H1 (cell line): ENCODE measurements at regions not wholly inside any gene's neighbourhood (a gene's known extent, or its start where the extent isn't known, plus 50 kb on each side); places are given as distances from the start of the nearest gene placed in this dataset.

ENCODE experiments used
- BCL11A ChIP-seq, 2 experiments: IDR thresholded peaks; one replicate each; pipeline ENCODE4 v1.6.1; 2011; ENCODE audit warnings: low read depth in 2 of 2, low read length in 2 of 2, mild to moderate bottlenecking in 2 of 2
- CTCF ChIP-seq, 3 experiments: IDR thresholded peaks; 1 replicate in 2 of 3; 2 replicates in 1 of 3; pipeline versions ENCODE4 v1.5.1 to v1.6.1; 2011; ENCODE audit warnings: low read length in 3 of 3, mild to moderate bottlenecking in 3 of 3, inconsistent platforms in 2 of 3, low read depth in 1 of 3, moderate library complexity in 1 of 3; ENCODE audit not compliant: insufficient read depth in 1 of 3; ENCODE audit errors: control extremely low read depth in 1 of 3
- EP300 ChIP-seq, 2 experiments: IDR thresholded peaks; 1 replicate in 1 of 2; 2 replicates in 1 of 2; pipeline ENCODE4 v1.6.1; 2011 to 2012; ENCODE audit warnings: low read depth in 2 of 2, low read length in 2 of 2, mild to moderate bottlenecking in 2 of 2, borderline replicate concordance in 1 of 2, inconsistent platforms in 1 of 2, moderate library complexity in 1 of 2
- EZH2 ChIP-seq: fragments of 200-600 bp; sonication (generic); IDR thresholded peaks from 2 replicates; pipeline ENCODE4 v1.7.1; 2012; ENCODE audit warnings: low read depth, mild to moderate bottlenecking, moderate library complexity, low read length, inconsistent platforms; ENCODE audit not compliant: severe bottlenecking
- JUND ChIP-seq: IDR thresholded peaks from 2 replicates; pipeline ENCODE4 v1.6.1; 2011; ENCODE audit warnings: mild to moderate bottlenecking, improper control_type of control experiment, low read length
- RAD21 ChIP-seq, 2 experiments: IDR thresholded peaks in 1 of 2; conservative IDR thresholded peaks in 1 of 2; 2 replicates each; pipeline ENCODE4 v1.6.1; 2011; ENCODE audit warnings: low read depth in 2 of 2, low read length in 2 of 2, improper control_type of control experiment in 1 of 2, inconsistent platforms in 1 of 2, mild to moderate bottlenecking in 1 of 2, moderate library complexity in 1 of 2
- RXRA ChIP-seq: IDR thresholded peaks from 2 replicates; pipeline ENCODE4 v1.6.1; 2011; ENCODE audit warnings: low read depth, mild to moderate bottlenecking, low read length, moderate library complexity; ENCODE audit not compliant: insufficient read depth
- SP2 ChIP-seq: IDR thresholded peaks from 2 replicates; pipeline ENCODE4 v1.6.1; 2012; ENCODE audit warnings: mild to moderate bottlenecking, low read length, inconsistent platforms
- SUZ12 ChIP-seq: fragments of 200-600 bp; sonication (generic); IDR thresholded peaks from 2 replicates; pipeline ENCODE4 v1.6.1; 2012; ENCODE audit warnings: mild to moderate bottlenecking, inconsistent platforms, low read length, moderate library complexity, mixed read lengths
- TAF1 ChIP-seq: IDR thresholded peaks from 2 replicates; pipeline ENCODE4 v1.6.1; 2011; ENCODE audit warnings: mild to moderate bottlenecking, low read depth, low read length

- TF ChIP-seq EP300 (IDR thresholded peaks at IDR 0.05; ENCODE audit: borderline replicate concordance in 1 of 2, low read depth in 2 of 2, low read length in 2 of 2) = no peak
- no peak for TF ChIP-seq EZH2
- no peak for TF ChIP-seq SUZ12
- TF ChIP-seq CTCF (IDR thresholded peaks at IDR 0.05; ENCODE audit: control extremely low read depth in 1 of 3, insufficient read depth in 1 of 3, low read depth in 1 of 3, low read length in 3 of 3) = no peak
- TF ChIP-seq RAD21 (IDR thresholded peaks at IDR 0.05 in 1 of 2, conservative IDR thresholded peaks at IDR 0.05 in 1 of 2; ENCODE audit: low read depth in 2 of 2, low read length in 2 of 2) = no peak
- no peak for TF ChIP-seq RXRA
- TF ChIP-seq SP2 = no peak
- no peak for TF ChIP-seq BCL11A (IDR thresholded peaks at IDR 0.05; ENCODE audit: low read depth in 2 of 2, low read length in 2 of 2)
- TF ChIP-seq TAF1 = no peak
- TF ChIP-seq JUND = no peak
Measured at GRCh38 chr3:81868597-81868996, 107.2 kb upstream of the GBE1 start.
